ENCODE measurements at regions not wholly inside any gene's neighbourhood (a gene's known extent, or its start where the extent isn't known, plus 50 kb on each side); places are given as distances from the start of the nearest gene placed in this dataset.
"Not testable (repeated sequence)": the region's sequence is repeated elsewhere in the genome, so short reads cannot be mapped to it uniquely, and the experiment has no call there.

GRCh38 chr6:103720393-103720792 is 1139.3 kb downstream of the HACE1 start:
- no peak for DNase-seq

- no peak for DNase-seq
These were observed 1140.2 kb downstream of the HACE1 start for GRCh38 chr6:103719545-103719944.

- DNase-seq: no peak
These were observed 1144.5 kb downstream of the HACE1 start for GRCh38 chr6:103715269-103715668.

- not testable (repeated sequence) for DNase-seq
These were observed 1150.5 kb downstream of the HACE1 start for GRCh38 chr6:103709236-103709635.

GRCh38 chr6:103707596-103708325 is 1152.0 kb downstream of the HACE1 start:
- DNase-seq: no peak

GRCh38 chr6:103699769-103700168 is 1160.0 kb downstream of the HACE1 start:
- DNase-seq: no peak

- DNase-seq: no peak
These were observed 1172.3 kb downstream of the HACE1 start for GRCh38 chr6:103687430-103687829.

GRCh38 chr6:103680116-103680515 is 1179.6 kb downstream of the HACE1 start:
- no peak for DNase-seq

GRCh38 chr6:103677290-103677689 is 1182.4 kb downstream of the HACE1 start:
- no peak for DNase-seq

- DNase-seq: no peak
These were observed 1183.8 kb downstream of the HACE1 start for GRCh38 chr6:103675807-103676406.

GRCh38 chr6:103674790-103675189 is 1184.9 kb downstream of the HACE1 start:
- no peak for DNase-seq

GRCh38 chr6:103672169-103672568 is 1187.5 kb downstream of the HACE1 start:
- DNase-seq: no peak

GRCh38 chr6:103629613-103630012 is 1230.1 kb downstream of the HACE1 start:
- DNase-seq: no peak

- no peak for DNase-seq
These were observed 1242.1 kb downstream of the HACE1 start for GRCh38 chr6:103617642-103618041.

- no peak for DNase-seq
These were observed 1272.0 kb downstream of the HACE1 start for GRCh38 chr6:103587722-103588121.

GRCh38 chr6:103578115-103578514 is 1281.6 kb downstream of the HACE1 start:
- no peak for DNase-seq

GRCh38 chr6:103570431-103570830 is 1289.3 kb downstream of the HACE1 start:
- DNase-seq: no peak

- no peak for DNase-seq
These were observed 1304.8 kb downstream of the HACE1 start for GRCh38 chr6:103554911-103555310.

- no peak for DNase-seq
These were observed 1321.3 kb downstream of the HACE1 start for GRCh38 chr6:103538381-103538780.

- DNase-seq: no peak
These were observed 1324.9 kb downstream of the HACE1 start for GRCh38 chr6:103534814-103535213.

- no peak for DNase-seq
These were observed 1325.6 kb downstream of the HACE1 start for GRCh38 chr6:103534095-103534494.

- DNase-seq: no peak
These were observed 1337.7 kb downstream of the HACE1 start for GRCh38 chr6:103522045-103522444.

GRCh38 chr6:103516336-103516735 is 1343.4 kb downstream of the HACE1 start:
- DNase-seq: no peak

GRCh38 chr6:103507052-103507451 is 1352.7 kb downstream of the HACE1 start:
- no peak for DNase-seq

GRCh38 chr6:103505155-103505518 is 1354.6 kb downstream of the HACE1 start:
- no peak for DNase-seq

All from stimulated activated CD4-positive, alpha-beta T cell treated with anti-CD3 and anti-CD28 coated beads, Interleukin-4, amount 100 ng/mL, for 24 hours (primary cell).